H1 (cell line): ENCODE measurements at regions not wholly inside any gene's neighbourhood (a gene's known extent, or its start where the extent isn't known, plus 50 kb on each side); places are given as distances from the start of the nearest gene placed in this dataset.

Experiments used
- CTCF ChIA-PET: fragments of 300-600 bp; sonication (Branson Sonifier 250); formaldehyde crosslinking; loops from one replicate; lab custom pipeline; 2021; ENCODE audit not compliant: partially characterized antibody; lab: Charles Lee
- POLR2A ChIA-PET: fragments of 300-600 bp; sonication (Branson Sonifier 250); formaldehyde crosslinking; loops from one replicate; lab custom pipeline; 2021; ENCODE audit warnings: inconsistent platforms; ENCODE audit not compliant: partially characterized antibody; lab: Charles Lee
- DNase-seq, 2 experiments: peaks; one replicate each; pipeline versions ENCODE4 v3.0.0 to v3.0.0-alpha.2; 2010 to 2022; ENCODE audit warnings: low spot score in 2 of 2, low read depth in 1 of 2, mixed read lengths in 1 of 2
- FAIRE-seq: peaks from 2 replicates; lab custom pipeline; 2011; peaks lifted over from hg19 to GRCh38; lab: Jason Lieb, UNC
- H2AFZ ChIP-seq: 2 replicates; pipeline ENCODE4 v1.8.1; 2012; ENCODE audit warnings: low read length, inconsistent platforms
- H2AK5ac ChIP-seq: 2 replicates; pipeline ENCODE4 v1.6.1; 2013; ENCODE audit warnings: low read depth, low read length
- H2BK120ac ChIP-seq: replicated peaks from 2 replicates; pipeline ENCODE3; 2013; ENCODE audit warnings: low read depth, low read length, inconsistent platforms
- H2BK12ac ChIP-seq: 2 replicates; pipeline ENCODE4 v1.6.1; 2013; ENCODE audit warnings: low read depth, low read length
- H2BK15ac ChIP-seq: 2 replicates; pipeline ENCODE4 v1.6.1; 2013; ENCODE audit warnings: low read length
- H2BK20ac ChIP-seq: 2 replicates; pipeline ENCODE4 v1.6.1; 2013; ENCODE audit warnings: low read length
- H2BK5ac ChIP-seq: 2 replicates; pipeline ENCODE4 v1.6.1; 2013; ENCODE audit warnings: low read depth, low read length
- H3K14ac ChIP-seq: 2 replicates; pipeline ENCODE4 v1.6.1; 2013; ENCODE audit warnings: inconsistent platforms; ENCODE audit not compliant: insufficient read length
- H3K18ac ChIP-seq: 2 replicates; pipeline ENCODE4 v1.6.1; 2013; ENCODE audit warnings: low read length; ENCODE audit errors: extremely low read depth
- H3K23ac ChIP-seq: 2 replicates; pipeline ENCODE4 v1.6.1; 2013; ENCODE audit warnings: inconsistent platforms; ENCODE audit not compliant: insufficient read length
- H3K23me2 ChIP-seq: 2 replicates; pipeline ENCODE4 v1.6.1; 2013; ENCODE audit warnings: low read depth, low read length
- H3K27ac ChIP-seq: 2 replicates; pipeline ENCODE4 v1.6.1; 2011; ENCODE audit warnings: low read depth, low read length, inconsistent platforms
- H3K27me3 ChIP-seq, 4 experiments: replicated peaks in 1 of 4; 1 replicate in 1 of 4; 2 replicates in 3 of 4; pipeline versions ENCODE4 v1.6.1 to v1.8.1; 2011 to 2013; ENCODE audit warnings: low read length in 3 of 4, mild to moderate bottlenecking in 3 of 4, inconsistent platforms in 2 of 4, mixed read lengths in 2 of 4, moderate library complexity in 1 of 4; ENCODE audit not compliant: control insufficient read depth in 3 of 4, insufficient read depth in 3 of 4; ENCODE audit errors: extremely low read depth in 1 of 4
- H3K36me3 ChIP-seq, 4 experiments: 2 replicates each; pipeline versions ENCODE4 v1.6.1 to v1.8.1; 2011 to 2013; ENCODE audit warnings: mild to moderate bottlenecking in 4 of 4, low read length in 3 of 4, moderate library complexity in 2 of 4, control low read depth in 1 of 4, inconsistent platforms in 1 of 4; ENCODE audit not compliant: insufficient read depth in 4 of 4, control insufficient read depth in 2 of 4
- H3K4ac ChIP-seq: replicated peaks from 2 replicates; pipeline ENCODE3; 2013; ENCODE audit warnings: low read length, low read depth, mixed read lengths, inconsistent platforms; ENCODE audit not compliant: insufficient read length
- H3K4me1 ChIP-seq, 4 experiments: replicated peaks in 1 of 4; 1 replicate in 1 of 4; 2 replicates in 3 of 4; pipeline versions ENCODE4 v1.6.1 to v1.8.1; 2011 to 2013; ENCODE audit warnings: low read length in 3 of 4, inconsistent platforms in 2 of 4, mixed read lengths in 1 of 4; ENCODE audit not compliant: insufficient read depth in 4 of 4, control insufficient read depth in 3 of 4
- H3K4me2 ChIP-seq, 2 experiments: 2 replicates each; pipeline versions ENCODE4 v1.6.1 to v1.8.1; 2011 to 2013; ENCODE audit warnings: low read depth in 2 of 2, low read length in 2 of 2, control low read depth in 1 of 2, inconsistent platforms in 1 of 2, mild to moderate bottlenecking in 1 of 2; ENCODE audit not compliant: insufficient read depth in 1 of 2
- H3K4me3 ChIP-seq, 4 experiments: fragments of 200-600, 300-600 bp in 1 of 4; sonication (generic), shearing (Covaris generic), sonication (Bioruptor Twin) in 1 of 4; 2 replicates each; pipeline versions ENCODE4 v1.5.1 to v1.8.1; 2011 to 2016; ENCODE audit warnings: low read length in 4 of 4, low read depth in 3 of 4, control low read depth in 2 of 4, inconsistent platforms in 2 of 4, mild to moderate bottlenecking in 2 of 4, mixed read lengths in 1 of 4, moderate library complexity in 1 of 4; ENCODE audit not compliant: insufficient read depth in 2 of 4; ENCODE audit errors: extremely low read depth in 1 of 4
- H3K56ac ChIP-seq: replicated peaks from 2 replicates; pipeline ENCODE3; 2013; ENCODE audit warnings: low read depth, mild to moderate bottlenecking, mixed read lengths, low read length, inconsistent platforms; ENCODE audit not compliant: insufficient read length
- H3K79me1 ChIP-seq: 2 replicates; pipeline ENCODE4 v1.6.1; 2013; ENCODE audit warnings: low read depth, low read length, control low read depth
- H3K79me2 ChIP-seq, 2 experiments: 2 replicates each; pipeline versions ENCODE4 v1.6.1 to v1.8.1; 2012 to 2013; ENCODE audit warnings: low read length in 2 of 2, mild to moderate bottlenecking in 2 of 2, inconsistent platforms in 1 of 2; ENCODE audit not compliant: insufficient read depth in 2 of 2, control insufficient read depth in 1 of 2
- H3K9ac ChIP-seq, 4 experiments: replicated peaks in 1 of 4; 1 replicate in 1 of 4; 2 replicates in 3 of 4; pipeline versions ENCODE4 v1.6.1 to v1.8.1; 2011 to 2013; ENCODE audit warnings: low read depth in 3 of 4, low read length in 3 of 4, control low read depth in 2 of 4, mild to moderate bottlenecking in 2 of 4, moderate library complexity in 2 of 4, inconsistent platforms in 1 of 4; ENCODE audit errors: extremely low read depth in 1 of 4
- H3K9me3 ChIP-seq, 2 experiments: 2 replicates each; pipeline versions ENCODE4 v1.6.1 to v1.8.1; 2012 to 2013; ENCODE audit warnings: mild to moderate bottlenecking in 2 of 2, moderate library complexity in 2 of 2, control low read depth in 1 of 2, inconsistent platforms in 1 of 2, low read depth in 1 of 2, low read length in 1 of 2, mixed read lengths in 1 of 2; ENCODE audit not compliant: insufficient read depth in 2 of 2
- H4K20me1 ChIP-seq, 2 experiments: replicated peaks in 1 of 2; 2 replicates each; pipeline versions ENCODE3 to v1.8.1; 2011 to 2013; ENCODE audit warnings: inconsistent platforms in 2 of 2, low read length in 2 of 2, mild to moderate bottlenecking in 1 of 2; ENCODE audit not compliant: insufficient read depth in 2 of 2, control insufficient read depth in 1 of 2
- H4K5ac ChIP-seq: 2 replicates; pipeline ENCODE4 v1.6.1; 2013; ENCODE audit warnings: low read length, low read depth, mixed read lengths, inconsistent platforms; ENCODE audit not compliant: insufficient read length
- H4K8ac ChIP-seq: 2 replicates; pipeline ENCODE4 v1.8.0; 2013; ENCODE audit warnings: mild to moderate bottlenecking, moderate library complexity, low read length, inconsistent platforms; ENCODE audit not compliant: insufficient read depth; ENCODE audit errors: extremely low read depth
- H4K91ac ChIP-seq: replicated peaks from 2 replicates; pipeline ENCODE3; 2013; ENCODE audit warnings: low read length, mixed read lengths, inconsistent platforms; ENCODE audit not compliant: insufficient read length
- ATF2 ChIP-seq: IDR thresholded peaks from 2 replicates; pipeline ENCODE4 v1.6.1; 2012; ENCODE audit warnings: low read length, inconsistent platforms
- BACH1 ChIP-seq: IDR thresholded peaks from 2 replicates; pipeline ENCODE4 v1.6.1; 2012; ENCODE audit warnings: low read length, improper control_type of control experiment
- CHD2 ChIP-seq: IDR thresholded peaks from 2 replicates; pipeline ENCODE4 v1.6.1; 2012; ENCODE audit warnings: low read length, improper control_type of control experiment
- CTCF ChIP-seq, 3 experiments: IDR thresholded peaks; 1 replicate in 2 of 3; 2 replicates in 1 of 3; pipeline versions ENCODE4 v1.5.1 to v1.6.1; 2011; ENCODE audit warnings: low read length in 3 of 3, mild to moderate bottlenecking in 3 of 3, inconsistent platforms in 2 of 3, low read depth in 1 of 3, moderate library complexity in 1 of 3; ENCODE audit not compliant: insufficient read depth in 1 of 3; ENCODE audit errors: control extremely low read depth in 1 of 3
- KDM4A ChIP-seq: IDR thresholded peaks from one replicate; pipeline ENCODE4 v1.7.1; 2012; ENCODE audit warnings: low read depth, mild to moderate bottlenecking, moderate library complexity, low read length, inconsistent platforms; ENCODE audit not compliant: severe bottlenecking
- RNF2 ChIP-seq: fragments of 200-900, 300-1000 bp; sonication (generic); IDR thresholded peaks from 2 replicates; pipeline ENCODE4 v1.7.1; 2016; ENCODE audit warnings: borderline replicate concordance, low read depth, mild to moderate bottlenecking, antibody characterized with exemption, low read length; ENCODE audit not compliant: poor library complexity, severe bottlenecking; ENCODE audit errors: missing control alignments
- TAF7 ChIP-seq: optimal IDR thresholded peaks from 2 replicates; pipeline ENCODE3; 2011; ENCODE audit warnings: low read depth, mild to moderate bottlenecking, inconsistent platforms, low read length, moderate library complexity, borderline replicate concordance
- WGBS, 2 experiments: shearing (Covaris generic) in 1 of 2; methylation state at CpG; one replicate each; pipeline versions ENCODE4 v1.1.6 to v1.1.7; 2013 to 2015; ENCODE audit warnings: low lambda C conversion rate in 2 of 2, mixed read lengths in 2 of 2, inconsistent platforms in 1 of 2, low coverage in 1 of 2, missing lambda C conversion rate in 1 of 2; ENCODE audit not compliant: insufficient replicate concordance in 2 of 2, insufficient coverage in 1 of 2, insufficient read length in 1 of 2; ENCODE audit errors: extremely low coverage in 1 of 2, missing lambda C conversion rate in 1 of 2; 5-methylcytosine and 5-hydroxymethylcytosine counted together

GRCh38 chr5:128627939-128628338 is 89.9 kb upstream of the FBN2 start:
- Histone ChIP-seq H4K5ac (no peak overlapping the region), H2BK120ac (no peak overlapping the region), H2AFZ (no peak overlapping the region), H3K4me1 (no peaks in the 10 kb centered on the region), H3K27ac (no peak overlapping the region), H2BK12ac (no peak overlapping the region), H3K18ac (no peak overlapping the region), H3K4ac (no peak overlapping the region), H3K9me3 (no peaks in the 10 kb centered on the region), H3K79me1 (no peaks in the 10 kb centered on the region), H2BK20ac (no peak overlapping the region), H3K56ac (no peak overlapping the region), H3K79me2 (no peaks in the 10 kb centered on the region), H3K14ac (no peak overlapping the region), H2BK5ac (no peak overlapping the region), H4K20me1 (no peaks in the 10 kb centered on the region), H3K36me3 (no peaks in the 10 kb centered on the region), H2BK15ac (no peak overlapping the region), H3K9ac (no peak overlapping the region), H3K27me3 (no peaks in the 10 kb centered on the region), H3K23me2 (no peaks in the 10 kb centered on the region), H4K8ac (no peak overlapping the region), H2AK5ac (no peak overlapping the region), H4K91ac (no peak overlapping the region), H3K4me2 (no peak overlapping the region), H3K4me3 (no peak overlapping the region), H3K23ac (no peak overlapping the region)
- ChIA-PET POLR2A (no interaction called here), CTCF (interaction anchor here (1.3 kb wide), 1 partner anchor 369 kb away, joined by 3 read pairs; no protein-coding TSS in a partner anchor)
- no peak for FAIRE-seq
- TF ChIP-seq CTCF (IDR thresholded peaks at IDR 0.05; ENCODE audit: control extremely low read depth in 1 of 3, insufficient read depth in 1 of 3, low read depth in 1 of 3, low read length in 3 of 3) (no peak), BACH1 (no peak), TAF7 (no peak), ATF2 (no peak), RNF2 (no peak), KDM4A (no peak), CHD2 (no peak)
- DNase-seq: no peak
- WGBS, 2 experiments: 77% methylated on average over 1 of the region's 1 CpG; no CpG with 5 or more reads in 1 of the 2 experiments
